NCI-H460 (cell line): ENCODE measurements at regions not wholly inside any gene's neighbourhood (a gene's known extent, or its start where the extent isn't known, plus 50 kb on each side); places are given as distances from the start of the nearest gene placed in this dataset.

Source experiments
- DNase-seq: peaks from one replicate; pipeline ENCODE4 v3.0.0-alpha.2; 2016; ENCODE audit warnings: low read depth; ENCODE audit errors: extremely low read depth

DNA sequence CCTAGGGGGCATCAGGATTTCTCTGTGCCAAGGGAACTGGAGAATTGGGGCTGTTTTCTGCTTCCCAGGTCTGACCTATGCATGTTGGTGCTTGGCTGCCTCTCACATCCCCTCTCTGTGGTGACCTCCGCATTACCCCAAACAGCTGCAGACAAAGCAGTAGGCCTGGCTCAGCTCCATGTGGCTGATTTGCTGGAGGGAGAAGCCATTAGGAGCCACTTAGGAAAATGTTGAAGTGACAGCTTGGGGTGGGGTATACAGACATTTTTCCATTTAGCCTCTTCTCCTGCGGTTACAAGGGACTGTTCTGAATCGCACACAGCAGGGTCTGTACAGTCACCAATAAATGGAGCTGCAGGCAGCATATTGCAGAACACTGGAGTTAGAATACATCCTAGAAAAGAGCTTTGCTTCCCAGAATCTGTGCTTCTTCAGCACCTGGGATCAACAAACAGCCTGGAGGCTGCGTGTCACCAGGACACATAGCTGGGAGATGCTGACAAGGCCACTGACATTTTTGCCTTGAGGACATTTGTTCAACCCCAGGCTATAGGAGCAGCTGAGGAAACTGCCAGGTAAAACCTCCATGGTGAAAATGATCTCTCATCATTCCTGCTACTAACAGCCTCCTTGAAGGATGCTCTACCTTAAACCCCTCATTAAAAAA is 335.3 kb downstream of the DIRAS2 start:
- no peak for DNase-seq

DNA sequence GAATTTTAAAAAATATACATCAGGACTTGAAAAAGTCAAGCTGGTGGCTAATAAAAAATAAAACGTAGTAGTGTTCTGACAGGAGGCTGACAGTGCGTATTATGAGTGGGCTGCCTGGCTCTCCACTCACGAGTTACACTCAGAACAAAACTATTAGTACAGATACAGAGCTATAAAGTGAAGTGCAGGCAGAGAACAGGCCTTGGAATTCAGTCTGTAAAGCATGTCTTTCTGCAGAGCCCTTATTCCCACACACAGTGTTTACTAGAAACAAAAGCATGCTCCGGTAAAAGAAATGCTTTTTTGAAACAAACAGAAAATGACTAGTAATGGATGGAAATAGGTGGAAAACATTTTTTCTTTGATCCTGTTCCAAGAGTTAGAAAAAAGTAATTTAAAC is 334.7 kb downstream of the DIRAS2 start:
- no peak for DNase-seq

DNA sequence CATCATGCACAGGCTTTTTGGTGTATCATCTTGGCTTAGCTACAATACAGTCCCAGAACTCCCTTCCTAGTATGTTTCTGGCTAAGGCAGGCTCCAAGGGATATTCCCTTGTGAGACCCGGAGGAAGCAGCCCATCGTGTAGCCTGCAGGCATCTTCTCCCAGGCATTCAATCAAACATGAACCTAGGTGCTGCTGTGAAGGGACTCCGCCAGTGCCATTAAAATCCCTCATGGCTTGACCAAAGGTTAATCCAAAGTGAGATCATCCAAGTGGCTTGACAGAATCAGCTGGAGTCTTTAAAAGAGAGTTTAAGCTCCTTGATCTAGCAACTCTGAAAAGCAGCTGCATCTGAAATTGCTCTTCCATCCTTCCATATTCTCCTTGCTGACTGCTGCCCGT is 333.9 kb downstream of the DIRAS2 start:
- DNase-seq, result no peak

DNA sequence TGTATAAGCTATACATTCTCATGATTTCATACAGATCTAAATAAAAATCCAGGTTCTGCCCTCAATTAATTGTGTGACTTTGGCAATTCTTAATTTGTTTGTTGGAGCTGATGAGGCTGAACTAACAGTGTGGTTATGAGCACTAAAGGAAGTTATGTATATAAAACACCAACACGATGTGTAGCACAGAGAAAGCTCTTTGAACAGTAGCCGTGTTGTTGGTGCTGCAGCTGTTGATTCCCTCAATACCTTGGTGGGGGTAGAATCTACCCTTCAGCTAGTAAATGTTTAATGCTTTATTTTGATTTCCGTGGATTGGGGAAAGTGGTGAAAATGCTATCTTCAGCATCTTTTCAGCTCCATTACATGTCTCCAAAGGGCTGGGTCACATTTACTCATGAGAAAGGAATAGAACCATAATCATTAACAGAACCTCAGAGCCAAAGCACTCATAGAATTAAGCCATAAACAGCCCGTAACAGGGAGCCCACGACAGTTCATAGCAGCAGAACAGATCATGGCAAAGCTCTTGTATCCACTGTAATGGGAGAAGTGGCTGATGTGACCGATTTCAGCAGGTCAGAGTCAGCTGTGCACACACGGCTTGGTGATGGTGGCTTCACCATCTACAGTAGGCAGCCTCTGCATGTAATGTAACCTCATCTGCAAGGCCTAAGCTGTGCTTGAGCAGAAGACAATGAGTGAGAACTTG is 332.7 kb downstream of the DIRAS2 start:
- no peak for DNase-seq

DNA sequence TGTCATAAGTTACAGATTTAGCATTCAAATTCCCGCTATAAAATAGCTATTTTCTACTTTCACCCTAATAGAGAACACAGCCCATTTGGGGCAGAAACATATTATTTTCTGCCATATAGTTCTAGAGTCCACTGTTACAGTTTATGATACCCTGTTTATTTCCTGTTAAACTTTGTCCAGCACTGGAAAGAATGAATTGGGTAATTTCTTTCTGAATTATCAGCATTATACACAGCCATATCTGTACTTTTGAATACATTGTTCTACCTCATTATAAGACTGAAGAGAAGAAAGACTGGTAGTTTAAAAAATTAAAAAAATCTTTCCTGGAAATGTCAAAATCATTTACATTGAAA is 332.1 kb downstream of the DIRAS2 start:
- DNase-seq, result no peak

DNA sequence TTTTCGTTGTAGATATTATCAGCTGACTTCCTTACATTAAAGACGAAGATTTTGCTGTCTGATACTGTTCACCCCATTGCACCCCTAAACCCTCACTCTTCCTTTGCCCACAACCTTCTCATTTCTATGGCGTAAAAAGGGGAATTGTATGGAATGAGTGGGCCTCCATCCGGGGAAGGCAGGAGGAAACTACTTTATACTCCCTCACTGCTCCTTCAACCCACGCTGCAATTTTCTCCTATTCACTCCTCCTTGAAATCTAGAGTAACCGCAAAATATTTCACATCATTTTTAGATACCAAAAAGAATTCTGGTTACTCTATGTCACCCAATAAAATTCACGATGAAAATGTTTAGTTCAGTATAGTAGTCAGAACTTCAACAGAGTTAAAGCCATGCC is 330.8 kb downstream of the DIRAS2 start:
- no peak for DNase-seq

DNA sequence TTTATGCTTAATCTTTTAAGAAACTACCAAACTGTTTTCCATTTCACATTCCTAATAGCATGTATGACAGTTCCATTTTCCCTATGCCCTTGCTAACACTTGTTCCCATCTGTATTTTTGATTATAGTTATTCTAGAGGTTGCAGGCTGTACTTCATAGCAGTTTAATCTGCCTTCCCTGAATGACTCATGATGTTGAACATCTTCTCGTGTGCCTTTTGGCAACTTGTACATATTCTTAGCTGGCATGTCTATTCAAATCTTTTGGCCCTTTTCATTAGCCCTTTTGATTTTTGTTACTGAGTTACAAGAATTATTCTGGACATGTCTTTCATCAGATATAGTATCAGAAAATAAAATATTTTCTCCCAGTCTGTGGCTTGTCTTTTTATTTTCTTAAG is 320.3 kb downstream of the DIRAS2 start:
- no peak for DNase-seq

DNA sequence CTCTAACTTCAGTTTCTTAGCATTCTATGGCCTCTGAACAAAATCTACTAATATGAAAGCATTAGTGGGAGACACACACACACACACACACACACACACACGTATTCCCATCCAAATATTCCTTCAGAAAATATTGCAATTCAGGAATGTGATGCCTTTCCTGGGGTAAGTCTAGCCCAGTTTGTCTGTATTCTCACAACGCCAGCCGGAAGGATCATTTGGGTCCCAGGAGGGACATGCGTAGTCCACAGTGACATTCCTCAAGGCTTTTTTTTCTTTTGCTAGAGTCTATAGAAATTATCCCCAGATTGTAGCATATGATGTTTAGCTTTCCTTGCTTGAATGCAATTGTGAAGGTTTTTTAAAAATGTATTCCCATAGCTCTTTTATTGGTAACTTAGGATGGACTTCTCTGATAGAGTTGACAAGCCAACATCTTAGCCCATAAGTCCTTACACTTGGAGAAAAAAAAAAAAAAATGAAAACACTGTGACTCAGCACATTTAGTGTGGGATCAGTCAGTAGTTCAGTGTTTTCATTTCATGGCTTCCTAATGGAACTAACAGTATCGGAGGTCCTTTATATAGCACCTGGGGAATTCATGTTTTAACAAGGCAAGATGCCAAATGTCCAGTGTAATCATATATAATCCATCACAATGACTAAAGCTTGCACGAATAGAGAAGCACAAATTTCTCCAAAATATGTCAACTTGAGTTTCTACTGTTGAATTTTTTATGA is 316.5 kb downstream of the DIRAS2 start:
- peak; percentile 75 for DNase-seq

DNA sequence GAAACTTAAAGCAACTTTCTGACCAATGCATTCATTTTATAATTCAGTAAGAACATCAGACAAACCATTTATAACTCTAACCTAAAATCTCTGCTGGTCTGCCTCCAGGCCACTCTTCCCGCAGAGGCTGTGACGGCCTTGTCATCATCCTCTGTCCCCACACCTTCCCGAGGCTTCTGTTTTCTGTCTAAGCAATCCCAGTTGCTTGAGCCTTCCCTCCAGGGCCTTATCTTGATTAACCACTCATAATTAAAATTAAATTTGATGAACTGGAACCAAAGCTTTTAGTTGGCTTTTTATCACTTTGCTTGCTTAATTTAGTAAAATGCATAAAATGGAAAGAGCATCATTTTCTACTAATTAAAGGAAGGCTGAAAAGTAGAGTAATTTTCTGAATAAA is 312.4 kb downstream of the DIRAS2 start:
- no peak for DNase-seq

DNA sequence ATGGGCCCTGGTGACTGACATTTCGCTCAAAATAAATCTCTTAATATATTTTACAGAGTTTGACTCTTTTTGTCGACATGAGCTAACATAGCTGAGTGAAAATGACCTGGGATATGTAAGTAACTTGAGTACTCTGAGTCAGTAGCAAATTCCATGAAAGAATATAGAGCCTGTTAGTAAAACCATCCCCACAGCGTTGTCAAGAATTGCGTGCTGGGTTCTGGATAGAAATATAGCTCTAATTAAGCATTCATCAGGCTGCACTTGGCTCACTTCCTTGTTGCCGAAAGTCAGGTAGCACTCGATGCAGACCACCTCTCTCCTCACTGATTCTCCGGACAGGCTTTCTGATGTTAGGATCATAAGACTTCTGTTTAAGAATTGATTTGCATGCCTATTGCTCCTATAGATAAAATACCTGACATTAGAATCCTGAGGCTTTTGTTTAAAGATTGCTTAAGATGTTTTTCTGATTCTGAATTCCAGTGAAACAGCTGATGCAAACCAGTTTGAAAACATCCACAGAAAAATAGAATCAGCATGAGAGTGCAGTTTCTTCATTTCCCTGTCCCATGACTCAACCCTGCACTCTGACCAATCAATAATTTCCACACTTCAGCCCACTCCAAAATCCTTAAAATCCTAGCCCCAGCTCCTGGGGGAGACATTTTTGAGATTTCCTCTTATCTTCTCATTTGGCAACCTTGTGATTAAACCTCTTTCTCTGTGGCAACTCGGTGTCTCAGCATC is 310.6 kb downstream of the DIRAS2 start:
- peak; percentile 95 for DNase-seq

DNA sequence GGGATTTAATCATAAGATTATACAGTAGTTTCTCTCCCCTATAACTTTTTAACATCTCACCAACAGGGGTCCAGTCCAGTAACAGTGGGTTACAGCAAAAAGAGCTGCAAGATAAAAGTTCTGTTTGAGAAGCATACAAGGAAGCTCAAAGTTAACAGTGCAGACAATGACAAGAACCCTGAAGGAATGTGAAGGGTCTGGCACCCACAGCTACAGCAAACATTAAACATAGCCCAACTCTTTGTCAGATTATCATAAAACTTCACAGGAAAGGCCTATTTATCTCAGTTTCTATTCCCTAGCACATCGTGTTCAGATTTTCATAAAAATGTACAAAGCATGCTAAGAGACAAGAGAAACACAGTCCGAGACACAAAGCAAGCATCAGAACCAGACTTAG is 309.4 kb downstream of the DIRAS2 start:
- DNase-seq, result no peak

DNA sequence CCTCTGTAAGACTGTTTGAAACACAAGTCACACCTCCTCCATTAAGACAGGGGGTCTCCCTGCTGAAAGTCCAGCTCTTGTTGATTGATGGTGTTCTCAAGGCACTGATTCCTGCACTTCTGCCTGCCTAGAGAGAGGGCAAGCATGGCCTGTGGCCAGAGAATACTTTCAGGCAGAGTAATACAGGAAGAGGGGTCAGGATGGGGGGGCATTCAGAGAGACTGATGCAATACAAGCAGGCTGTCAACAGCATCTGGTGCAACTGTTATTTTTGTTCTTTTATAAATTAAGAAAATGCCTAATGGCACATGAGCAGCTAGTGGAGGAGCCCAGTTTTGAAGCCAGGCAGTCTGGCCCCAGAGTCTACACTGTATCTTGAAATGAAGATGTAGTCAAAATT is 302.2 kb downstream of the DIRAS2 start:
- no peak for DNase-seq

DNA sequence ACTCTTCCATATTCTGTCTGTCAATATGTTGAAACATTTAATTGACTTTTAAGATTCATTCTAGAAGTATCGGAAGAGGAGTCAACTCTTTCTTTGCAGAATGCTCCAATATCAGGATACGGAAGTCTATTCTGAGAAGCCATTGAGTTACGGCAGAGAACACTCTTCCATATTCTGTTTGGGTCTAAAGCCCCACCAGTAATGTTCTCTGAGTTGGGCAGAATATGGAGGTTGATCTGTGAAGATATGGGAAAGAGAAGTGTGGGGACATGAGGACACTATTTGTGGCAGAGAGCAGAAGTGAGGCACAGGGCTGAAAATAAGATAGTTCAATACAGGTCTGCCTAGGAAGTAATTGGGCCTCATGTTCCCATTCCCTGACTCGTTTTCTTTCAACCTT is 300.0 kb downstream of the DIRAS2 start:
- no peak for DNase-seq

DNA sequence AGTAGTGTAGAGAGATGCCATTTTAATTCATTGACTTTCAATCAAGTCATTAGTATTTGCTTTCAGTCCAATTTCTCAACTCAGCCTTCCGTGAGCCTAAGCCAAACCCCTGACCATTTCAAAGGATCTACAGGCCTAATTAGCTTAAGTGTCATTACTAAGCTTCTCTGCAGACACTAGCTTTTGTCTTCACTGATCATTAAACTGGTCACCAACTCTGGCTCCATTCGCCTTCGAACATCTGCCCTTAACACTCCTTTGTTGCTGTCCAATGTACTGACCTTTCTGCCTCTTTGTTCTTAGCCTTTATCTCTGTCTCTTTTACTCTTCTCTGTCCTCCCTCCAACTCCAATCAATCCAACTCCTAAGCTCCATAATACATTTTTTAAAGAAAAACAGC is 299.3 kb downstream of the DIRAS2 start:
- DNase-seq, result no peak

DNA sequence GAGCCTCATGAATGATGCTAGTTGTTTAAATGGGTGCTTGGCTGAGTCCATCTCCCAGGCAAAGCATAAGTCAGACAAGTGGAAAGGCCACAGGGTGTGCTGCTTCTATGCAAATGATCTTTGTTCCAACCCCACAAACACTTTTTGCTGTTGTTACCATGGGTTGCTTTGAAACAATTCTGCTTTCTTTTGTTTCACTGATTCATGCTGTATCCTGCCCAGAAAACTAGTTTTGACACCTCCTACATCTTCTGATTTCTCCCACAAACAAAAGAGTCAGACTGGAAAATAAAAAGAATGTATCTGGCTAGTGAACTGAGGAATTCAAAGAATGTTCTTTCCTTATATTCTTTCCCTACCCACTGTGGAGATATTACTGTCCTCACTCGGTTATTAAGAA is 298.6 kb downstream of the DIRAS2 start:
- DNase-seq, result no peak

DNA sequence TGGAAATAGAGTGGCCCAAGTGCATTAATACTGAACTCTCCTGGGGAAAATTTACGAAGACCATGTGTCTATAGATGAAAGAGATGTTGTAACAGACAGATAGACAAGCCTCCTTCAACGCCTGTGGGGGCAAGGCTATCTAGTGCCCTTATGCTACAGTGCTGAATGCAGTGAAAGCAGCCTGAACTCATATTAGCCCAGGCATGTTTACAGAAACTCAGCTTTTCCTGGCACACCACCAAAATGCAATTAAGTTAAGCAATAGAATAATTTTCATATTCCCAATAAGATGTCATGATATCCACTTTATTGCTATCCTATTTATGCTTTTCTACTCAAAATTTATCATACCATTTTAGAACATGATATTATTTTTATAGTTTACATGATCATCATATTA is 277.0 kb downstream of the DIRAS2 start:
- DNase-seq, result no peak

DNA sequence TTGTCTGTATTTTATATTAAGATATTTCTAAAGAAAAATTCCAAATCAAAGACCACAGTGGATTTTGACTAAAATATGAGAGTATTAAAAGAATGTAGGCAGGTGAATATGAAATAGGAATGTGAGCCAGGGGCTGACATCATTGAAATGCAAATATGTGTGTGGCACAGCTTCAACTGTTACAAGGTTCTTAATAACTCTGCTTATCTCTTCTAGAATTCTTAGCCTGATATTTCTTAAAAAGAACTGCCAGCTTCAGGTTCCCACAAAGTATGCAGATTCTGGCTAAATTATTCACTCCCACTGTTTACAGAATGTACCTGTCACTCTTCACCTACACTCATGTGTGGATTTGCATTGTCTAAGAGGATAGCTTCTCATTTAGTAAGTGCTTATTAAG is 274.4 kb downstream of the DIRAS2 start:
- DNase-seq, result no peak

DNA sequence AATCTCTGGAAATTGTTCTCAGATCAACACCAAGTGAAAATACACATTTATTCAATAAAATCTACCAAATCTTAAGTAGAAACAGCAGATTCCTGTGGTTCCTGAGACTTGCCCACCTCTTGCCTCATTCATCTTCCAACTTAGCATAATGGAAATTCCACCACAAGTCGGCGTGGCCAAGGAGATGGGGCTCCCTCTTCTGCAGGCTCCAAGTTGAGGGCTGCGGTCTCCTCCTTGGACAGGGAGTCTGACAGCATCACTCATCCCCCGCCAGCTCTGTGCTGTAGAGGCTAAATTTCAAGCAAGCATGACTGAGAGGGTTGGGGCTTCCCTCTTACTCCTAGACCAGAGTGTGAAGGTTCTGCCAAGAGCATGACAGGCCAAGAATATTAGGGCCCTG is 273.7 kb downstream of the DIRAS2 start:
- DNase-seq, result no peak

DNA sequence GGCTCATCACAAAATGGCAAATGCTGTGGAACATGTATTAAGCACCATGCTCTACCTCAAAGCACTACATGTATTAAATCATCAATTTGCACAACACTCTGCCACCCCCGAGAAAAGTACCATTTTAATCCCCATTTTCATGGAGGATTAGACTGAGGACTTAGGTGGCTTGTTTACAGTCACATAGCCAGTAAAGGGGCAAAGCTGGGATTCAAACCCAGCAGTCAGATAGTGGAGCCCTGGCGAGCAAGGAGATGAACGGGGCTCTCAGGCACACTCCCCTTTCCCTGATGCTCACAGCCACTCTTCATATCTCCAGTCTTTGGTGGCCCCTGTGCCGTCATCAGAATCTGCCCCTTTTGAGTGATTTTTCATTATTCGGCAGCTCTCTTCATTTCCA is 262.9 kb downstream of the DIRAS2 start:
- no peak for DNase-seq

DNA sequence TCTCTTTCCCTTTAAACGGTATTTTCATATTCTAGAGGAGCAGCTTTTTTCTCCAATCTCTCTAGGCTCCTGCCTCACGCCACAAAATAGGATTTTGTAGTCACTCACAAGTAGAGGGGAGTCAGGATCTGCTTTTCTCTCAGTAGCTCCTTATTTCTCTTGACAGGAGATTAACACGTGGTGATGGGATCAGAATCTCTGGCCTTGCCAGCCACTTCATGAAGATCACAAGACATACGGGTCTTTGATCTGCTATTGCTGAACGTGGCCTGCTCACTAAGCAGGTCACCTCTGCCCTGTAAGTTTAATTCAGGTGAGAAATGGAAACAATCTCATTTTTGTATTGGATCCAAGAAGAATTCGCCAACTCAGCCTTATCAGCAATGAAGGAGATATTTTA is 257.5 kb downstream of the DIRAS2 start:
- no peak for DNase-seq

DNA sequence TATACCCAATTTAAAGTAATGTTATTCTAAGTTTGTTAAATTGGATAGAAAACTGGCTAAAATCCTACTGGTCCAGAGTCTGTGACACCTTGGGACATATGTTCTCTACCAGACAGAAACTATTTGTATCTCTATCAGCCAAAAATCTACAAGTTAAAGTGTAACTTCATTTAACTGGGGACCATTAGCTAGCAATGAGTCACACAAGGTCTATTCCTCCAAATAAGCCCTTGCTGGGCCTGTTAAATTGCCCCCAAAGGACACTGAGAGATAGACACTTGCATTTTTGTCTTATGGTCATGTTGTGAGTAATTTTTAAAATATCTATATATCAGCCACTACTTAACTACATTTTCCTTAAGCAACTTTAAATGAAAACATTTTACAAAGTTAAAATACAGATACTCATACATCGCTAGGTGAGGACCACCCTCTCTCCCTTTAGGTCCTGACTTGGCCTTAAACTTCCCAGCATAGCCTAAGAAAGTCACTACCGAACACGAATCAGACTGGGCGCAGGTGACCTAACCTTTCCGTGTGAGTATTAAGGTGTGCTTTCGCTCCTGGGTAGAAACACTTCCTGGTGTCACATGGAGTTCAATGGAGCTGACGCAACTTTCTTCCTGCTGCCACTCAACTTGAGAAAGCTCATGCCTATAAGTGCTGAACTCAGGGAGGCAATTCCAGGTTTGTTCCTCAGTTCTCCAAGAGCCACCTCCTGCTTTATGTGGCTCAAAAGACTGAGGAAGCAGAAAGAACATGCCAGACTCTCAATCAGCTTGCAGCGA is 249.1 kb downstream of the DIRAS2 start:
- no peak for DNase-seq
